Mammary epithelial cell (primary cell): ENCODE measurements at regions not wholly inside any gene's neighbourhood (a gene's known extent, or its start where the extent isn't known, plus 50 kb on each side); places are given as distances from the start of the nearest gene placed in this dataset.

Experiments
- EZH2 ChIP-seq: IDR thresholded peaks from 2 replicates; pipeline ENCODE4 v1.6.1; 2012; ENCODE audit warnings: low read length, inconsistent platforms, borderline replicate concordance
- TF ChIP-seq, protein P1 (sequence below), 2 donors: IDR thresholded peaks in 1 of 2; conservative IDR thresholded peaks in 1 of 2; 2 replicates each; pipeline ENCODE4 v1.5.1; 2011 to 2012; ENCODE audit warnings: inconsistent platforms in 2 of 2, low read length in 2 of 2, mild to moderate bottlenecking in 2 of 2, control low read depth in 1 of 2, low read depth in 1 of 2; ENCODE audit not compliant: insufficient read depth in 1 of 2; ENCODE audit errors: extremely low read depth in 1 of 2

DNA sequence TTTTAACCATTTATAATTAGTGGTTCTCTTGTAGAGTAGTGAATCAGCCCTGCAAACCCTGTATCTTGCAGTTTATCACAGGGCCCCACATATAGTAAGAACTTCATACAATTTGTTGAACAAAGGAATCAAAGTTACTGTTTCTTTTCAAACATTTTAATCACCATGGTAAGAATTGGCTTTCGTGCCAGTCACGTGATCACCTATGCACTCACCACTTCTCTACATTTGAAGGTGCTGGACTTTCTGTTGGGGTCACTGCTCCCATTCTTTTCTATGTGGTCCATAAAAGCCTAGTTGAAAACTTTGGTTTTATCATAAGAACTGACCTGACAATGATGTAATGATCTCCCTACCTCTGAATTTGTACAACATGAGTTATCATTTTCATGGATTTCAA, 426.4 kb upstream of the CPEB2 start:
- no peak for TF ChIP-seq EZH2
- TF ChIP-seq, protein P1, sequence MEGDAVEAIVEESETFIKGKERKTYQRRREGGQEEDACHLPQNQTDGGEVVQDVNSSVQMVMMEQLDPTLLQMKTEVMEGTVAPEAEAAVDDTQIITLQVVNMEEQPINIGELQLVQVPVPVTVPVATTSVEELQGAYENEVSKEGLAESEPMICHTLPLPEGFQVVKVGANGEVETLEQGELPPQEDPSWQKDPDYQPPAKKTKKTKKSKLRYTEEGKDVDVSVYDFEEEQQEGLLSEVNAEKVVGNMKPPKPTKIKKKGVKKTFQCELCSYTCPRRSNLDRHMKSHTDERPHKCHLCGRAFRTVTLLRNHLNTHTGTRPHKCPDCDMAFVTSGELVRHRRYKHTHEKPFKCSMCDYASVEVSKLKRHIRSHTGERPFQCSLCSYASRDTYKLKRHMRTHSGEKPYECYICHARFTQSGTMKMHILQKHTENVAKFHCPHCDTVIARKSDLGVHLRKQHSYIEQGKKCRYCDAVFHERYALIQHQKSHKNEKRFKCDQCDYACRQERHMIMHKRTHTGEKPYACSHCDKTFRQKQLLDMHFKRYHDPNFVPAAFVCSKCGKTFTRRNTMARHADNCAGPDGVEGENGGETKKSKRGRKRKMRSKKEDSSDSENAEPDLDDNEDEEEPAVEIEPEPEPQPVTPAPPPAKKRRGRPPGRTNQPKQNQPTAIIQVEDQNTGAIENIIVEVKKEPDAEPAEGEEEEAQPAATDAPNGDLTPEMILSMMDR (conservative IDR thresholded peaks at IDR 0.05 in 1 of 2, IDR thresholded peaks at IDR 0.05 in 1 of 2; ENCODE audit: extremely low read depth in 1 of 2, insufficient read depth in 1 of 2, low read depth in 1 of 2, low read length in 2 of 2) = no peak
